ENCODE measurements at regions not wholly inside any gene's neighbourhood (a gene's known extent, or its start where the extent isn't known, plus 50 kb on each side); places are given as distances from the start of the nearest gene placed in this dataset.

DNA sequence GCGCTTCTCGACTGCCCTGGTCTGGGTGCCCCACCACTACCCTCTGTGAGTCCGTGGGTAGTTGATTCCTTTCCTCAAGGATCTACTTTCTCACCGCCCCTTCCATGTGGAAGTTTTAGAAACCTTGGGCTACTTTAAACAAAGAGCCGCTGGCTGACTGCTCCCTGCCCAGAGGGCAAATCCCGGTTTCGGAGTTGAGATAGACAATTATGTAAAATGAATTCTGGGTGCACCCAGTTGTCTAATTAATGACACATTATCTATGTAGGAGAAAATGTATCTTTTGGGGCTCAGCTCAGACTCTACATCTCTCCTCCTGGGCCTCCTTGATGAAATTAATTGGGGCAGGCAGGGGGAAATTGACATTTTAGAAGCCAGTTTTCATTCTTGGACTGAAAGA, 305.4 kb downstream of the UQCRFS1 start:
- TF ChIP-seq, protein P1, sequence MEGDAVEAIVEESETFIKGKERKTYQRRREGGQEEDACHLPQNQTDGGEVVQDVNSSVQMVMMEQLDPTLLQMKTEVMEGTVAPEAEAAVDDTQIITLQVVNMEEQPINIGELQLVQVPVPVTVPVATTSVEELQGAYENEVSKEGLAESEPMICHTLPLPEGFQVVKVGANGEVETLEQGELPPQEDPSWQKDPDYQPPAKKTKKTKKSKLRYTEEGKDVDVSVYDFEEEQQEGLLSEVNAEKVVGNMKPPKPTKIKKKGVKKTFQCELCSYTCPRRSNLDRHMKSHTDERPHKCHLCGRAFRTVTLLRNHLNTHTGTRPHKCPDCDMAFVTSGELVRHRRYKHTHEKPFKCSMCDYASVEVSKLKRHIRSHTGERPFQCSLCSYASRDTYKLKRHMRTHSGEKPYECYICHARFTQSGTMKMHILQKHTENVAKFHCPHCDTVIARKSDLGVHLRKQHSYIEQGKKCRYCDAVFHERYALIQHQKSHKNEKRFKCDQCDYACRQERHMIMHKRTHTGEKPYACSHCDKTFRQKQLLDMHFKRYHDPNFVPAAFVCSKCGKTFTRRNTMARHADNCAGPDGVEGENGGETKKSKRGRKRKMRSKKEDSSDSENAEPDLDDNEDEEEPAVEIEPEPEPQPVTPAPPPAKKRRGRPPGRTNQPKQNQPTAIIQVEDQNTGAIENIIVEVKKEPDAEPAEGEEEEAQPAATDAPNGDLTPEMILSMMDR (IDR thresholded peaks at IDR 0.05 in 4 of 5, conservative IDR thresholded peaks at IDR 0.05 in 1 of 5), result no peak
- TF ChIP-seq POLR2A (IDR thresholded peaks at IDR 0.05), result no peak
- no peak for ATAC-seq

DNA sequence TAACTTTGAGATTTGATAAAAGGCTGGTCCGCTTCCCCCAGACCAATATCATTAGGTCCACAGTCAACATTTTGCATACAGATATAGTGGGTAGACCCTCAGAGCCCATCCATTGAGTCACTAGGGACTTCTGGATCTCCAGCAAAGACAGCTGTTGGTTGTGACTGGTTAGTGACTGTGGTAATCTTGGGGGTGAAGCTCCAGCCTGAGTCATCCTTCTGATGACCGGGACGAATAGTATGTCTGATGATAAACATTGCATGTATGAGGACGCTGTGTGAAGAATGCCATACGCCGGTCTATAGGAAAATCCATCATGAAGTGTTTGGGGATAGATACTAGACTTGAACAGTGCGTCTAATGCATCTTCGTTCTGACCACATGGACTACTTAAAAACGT, 307.0 kb downstream of the UQCRFS1 start:
- no peak for DNase-seq
- in situ Hi-C loops (cut with MboI; ENCODE audit: low sequenced_read_pairs in 4 of 4) (no loop called here), intact Hi-C loops (cut with DNase I; ENCODE audit: low total_unique reads) (no loop called here)
- Histone ChIP-seq H3K27ac (no peak overlapping the region), H3K9me3 (no peaks in the 10 kb centered on the region), H3K4me3 (no peak overlapping the region), H3K36me3 (no peaks in the 10 kb centered on the region), H3K27me3 (no peaks in the 10 kb centered on the region), H3K4me1 (no peaks in the 10 kb centered on the region)
- ATAC-seq, result no peak
- TF ChIP-seq, protein P1 (IDR thresholded peaks at IDR 0.05 in 4 of 5, conservative IDR thresholded peaks at IDR 0.05 in 1 of 5), result no peak

More for the DNA sequence above, 305.4 kb downstream of the UQCRFS1 start:
- Histone ChIP-seq H3K4me3 (no peak overlapping the region), H3K27me3 (peaks cover 0 to 4% (median 0%) of the 10 kb centered on the region in 3 donors), H3K27ac (no peak overlapping the region), H3K36me3 (no peaks in the 10 kb centered on the region), H3K4me1 (no peaks in the 10 kb centered on the region), H3K9me3 (no peaks in the 10 kb centered on the region)
- in situ Hi-C loops (cut with MboI; ENCODE audit: low sequenced_read_pairs in 4 of 4), result no loop called here
- intact Hi-C loops (cut with DNase I; ENCODE audit: low total_unique reads), result no loop called here
- DNase-seq, result no peak

DNA sequence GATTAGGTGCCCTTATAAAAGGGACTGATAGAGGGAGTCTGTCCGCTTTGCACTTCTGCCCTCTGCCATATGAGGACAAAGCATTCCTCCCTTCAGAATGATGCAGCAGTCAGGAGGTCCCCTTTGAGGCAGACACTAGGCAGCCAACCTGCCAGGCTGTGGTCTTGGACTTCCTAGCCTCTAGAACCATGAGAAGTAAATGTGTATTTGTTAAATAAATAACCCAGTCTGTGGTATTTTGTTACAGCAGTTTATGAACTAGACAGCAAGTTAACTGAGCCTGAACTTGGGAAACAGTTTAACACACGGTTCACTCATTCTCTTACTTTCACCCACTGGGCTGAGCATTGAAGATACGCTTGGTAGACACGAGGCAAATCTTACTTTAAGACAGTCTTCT, 313.2 kb downstream of the UQCRFS1 start:
- intact Hi-C loops (cut with DNase I; ENCODE audit: low total_unique reads), result no loop called here
- Histone ChIP-seq H3K27ac (no peak overlapping the region), H3K9me3 (no peaks in the 10 kb centered on the region), H3K4me3 (no peak overlapping the region), H3K4me1 (no peaks in the 10 kb centered on the region), H3K27me3 (no peaks in the 10 kb centered on the region), H3K36me3 (no peaks in the 10 kb centered on the region)
- TF ChIP-seq POLR2A (IDR thresholded peaks at IDR 0.05), result no peak
- TF ChIP-seq, protein P1 (IDR thresholded peaks at IDR 0.05 in 4 of 5, conservative IDR thresholded peaks at IDR 0.05 in 1 of 5), result no peak
- ATAC-seq (no peak), DNase-seq (no peak)
- in situ Hi-C loops (cut with MboI; ENCODE audit: low sequenced_read_pairs in 4 of 4), result loop anchor here in 2 of 4 donors (25.0 kb wide), 2 partner anchors 363 to 437 kb away; no protein-coding TSS in a partner anchor

DNA sequence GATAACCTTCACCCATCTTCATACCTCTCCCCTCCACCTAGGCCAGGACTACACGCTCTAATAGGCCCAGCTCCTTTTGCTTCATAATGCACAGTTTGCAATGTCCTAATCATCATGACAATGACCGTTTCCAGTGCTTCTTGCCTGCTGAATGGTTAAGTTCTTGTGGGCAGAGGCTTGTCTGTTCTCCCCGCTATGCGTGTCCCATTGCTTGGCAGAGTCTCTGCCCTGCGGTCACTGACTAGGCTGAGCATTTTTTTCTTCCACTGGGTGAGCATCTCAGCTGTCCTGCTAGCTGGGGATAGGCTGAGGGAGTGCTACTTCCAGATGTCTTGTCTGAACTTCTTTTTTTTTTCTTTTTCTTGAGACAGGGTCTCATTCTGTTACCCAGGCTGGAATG, 314.7 kb downstream of the UQCRFS1 start:
- in situ Hi-C loops (cut with MboI; ENCODE audit: low sequenced_read_pairs in 4 of 4), result loop anchor here in 2 of 4 donors (25.0 kb wide), 2 partner anchors 364 to 436 kb away; no protein-coding TSS in a partner anchor

More for the DNA sequence above, 314.7 kb downstream of the UQCRFS1 start:
- ATAC-seq (no peak), DNase-seq (no peak)
- Histone ChIP-seq H3K4me1 (no peaks in the 10 kb centered on the region), H3K27ac (no peak overlapping the region), H3K9me3 (no peaks in the 10 kb centered on the region), H3K36me3 (no peaks in the 10 kb centered on the region), H3K27me3 (no peaks in the 10 kb centered on the region), H3K4me3 (no peak overlapping the region)
- TF ChIP-seq, protein P1 (IDR thresholded peaks at IDR 0.05 in 4 of 5, conservative IDR thresholded peaks at IDR 0.05 in 1 of 5), result no peak
- TF ChIP-seq POLR2A (IDR thresholded peaks at IDR 0.05), result no peak
- intact Hi-C loops (cut with DNase I; ENCODE audit: low total_unique reads), result no loop called here

All from gastrocnemius medialis (tissue), 4 donors.